KMS-11 (cell line): ENCODE measurements at regions not wholly inside any gene's neighbourhood (a gene's known extent, or its start where the extent isn't known, plus 50 kb on each side); places are given as distances from the start of the nearest gene placed in this dataset.

ENCODE experiments used
- H2AFZ ChIP-seq: fragments of 200-600 bp; sonication (generic); 2 replicates; pipeline ENCODE4 v1.6.1; 2016; ENCODE audit warnings: antibody characterized with exemption, mixed run types, low read depth
- H3K27ac ChIP-seq: fragments of 200-600 bp; sonication (generic); 2 replicates; pipeline ENCODE4 v1.6.1; 2016; ENCODE audit warnings: mild to moderate bottlenecking, mixed run types
- H3K27me3 ChIP-seq: fragments of 200-600 bp; sonication (generic); 2 replicates; pipeline ENCODE4 v1.6.1; 2017; ENCODE audit warnings: mild to moderate bottlenecking, low read depth, mixed run types, moderate library complexity; ENCODE audit not compliant: insufficient read depth
- H3K36me3 ChIP-seq: fragments of 200-600 bp; sonication (generic); 2 replicates; pipeline ENCODE4 v1.6.1; 2017; ENCODE audit warnings: mild to moderate bottlenecking, mixed run types; ENCODE audit not compliant: insufficient read depth
- H3K4me1 ChIP-seq: fragments of 200-600 bp; sonication (generic); 2 replicates; pipeline ENCODE4 v1.6.1; 2016; ENCODE audit warnings: mild to moderate bottlenecking, low read depth, mixed run types; ENCODE audit not compliant: poor library complexity, severe bottlenecking
- H3K4me2 ChIP-seq: fragments of 200-600 bp; sonication (generic); 2 replicates; pipeline ENCODE4 v1.7.0; 2016; ENCODE audit warnings: mild to moderate bottlenecking, mixed run types
- H3K4me3 ChIP-seq: fragments of 200-600 bp; sonication (generic); IDR thresholded peaks from 2 replicates; pipeline ENCODE4 v1.6.1; 2017; ENCODE audit warnings: low read depth, low read length, mixed read lengths; ENCODE audit not compliant: insufficient read depth
- H3K79me2 ChIP-seq: fragments of 200-600 bp; sonication (generic); 2 replicates; pipeline ENCODE4 v1.6.1; 2016; ENCODE audit warnings: low read depth, mixed run types; ENCODE audit not compliant: insufficient read depth
- H3K9ac ChIP-seq: fragments of 200-600 bp; sonication (generic); 2 replicates; pipeline ENCODE4 v1.6.1; 2016; ENCODE audit warnings: mild to moderate bottlenecking, mixed run types
- H4K20me1 ChIP-seq: fragments of 200-600 bp; sonication (generic); 2 replicates; pipeline ENCODE4 v1.6.1; 2016; ENCODE audit warnings: mild to moderate bottlenecking, mixed run types; ENCODE audit not compliant: insufficient read depth
- CTCF ChIP-seq: fragments of 200-600 bp; sonication (generic); conservative IDR thresholded peaks from 2 replicates; pipeline ENCODE4 v1.6.1; 2017; ENCODE audit warnings: low read depth, mild to moderate bottlenecking, antibody characterized with exemption, low read length, moderate library complexity, mixed read lengths

- H3K4me2 ChIP-seq = no peak overlapping the region
- no peak overlapping the region for H2AFZ ChIP-seq
- TF ChIP-seq CTCF = no peak
- no peak overlapping the region for H3K27ac ChIP-seq
- H4K20me1 ChIP-seq = no peaks in the 10 kb centered on the region
- H3K4me1 ChIP-seq = no peaks in the 10 kb centered on the region
- no peaks in the 10 kb centered on the region; the same call in 1 of the 2 replicates for H3K27me3 ChIP-seq
- H3K9ac ChIP-seq = no peak overlapping the region
- H3K79me2 ChIP-seq = no peaks in the 10 kb centered on the region
- H3K4me3 ChIP-seq = no peak overlapping the region
- H3K36me3 ChIP-seq = no peaks in the 10 kb centered on the region
These were observed 86.0 kb upstream of the ZMIZ1 start for GRCh38 chr10:78982726-78983125.

GRCh38 chr10:78983608-78984007 lies 85.2 kb upstream of the ZMIZ1 start:
- H3K79me2 ChIP-seq = no peaks in the 10 kb centered on the region
- TF ChIP-seq CTCF = no peak

GRCh38 chr10:78985973-78986818 lies 82.6 kb upstream of the ZMIZ1 start:
- Histone ChIP-seq H3K27ac (no peak overlapping the region), H3K4me2 (no peak overlapping the region), H3K4me3 (no peak overlapping the region), H3K79me2 (no peaks in the 10 kb centered on the region), H3K36me3 (no peaks in the 10 kb centered on the region), H4K20me1 (no peaks in the 10 kb centered on the region), H3K27me3 (no peaks in the 10 kb centered on the region), H3K4me1 (no peaks in the 10 kb centered on the region), H2AFZ (no peak overlapping the region), H3K9ac (no peak overlapping the region)
- TF ChIP-seq CTCF = no peak

More at GRCh38 chr10:78983608-78984007, 85.2 kb upstream of the ZMIZ1 start:
- no peak overlapping the region for H3K4me2 ChIP-seq
- H3K36me3 ChIP-seq = no peaks in the 10 kb centered on the region
- no peaks in the 10 kb centered on the region for H3K27me3 ChIP-seq
- no peaks in the 10 kb centered on the region for H3K4me1 ChIP-seq
- H4K20me1 ChIP-seq = no peaks in the 10 kb centered on the region
- no peak overlapping the region for H3K27ac ChIP-seq
- H2AFZ ChIP-seq = no peak overlapping the region
- no peak overlapping the region for H3K4me3 ChIP-seq
- H3K9ac ChIP-seq = no peak overlapping the region

GRCh38 chr10:78991187-78991586 lies 77.6 kb upstream of the ZMIZ1 start:
- no peaks in the 10 kb centered on the region for H3K36me3 ChIP-seq
- no peaks in the 10 kb centered on the region for H3K79me2 ChIP-seq
- no peak overlapping the region for H3K9ac ChIP-seq
- H3K4me3 ChIP-seq = no peak overlapping the region
- no peak for TF ChIP-seq CTCF
- no peak overlapping the region for H3K4me2 ChIP-seq
- H4K20me1 ChIP-seq = no peaks in the 10 kb centered on the region
- no peaks in the 10 kb centered on the region for H3K27me3 ChIP-seq
- H2AFZ ChIP-seq = no peak overlapping the region
- H3K27ac ChIP-seq = no peak overlapping the region
- no peaks in the 10 kb centered on the region for H3K4me1 ChIP-seq
